ENCODE measurements at regions not wholly inside any gene's neighbourhood (a gene's known extent, or its start where the extent isn't known, plus 50 kb on each side); places are given as distances from the start of the nearest gene placed in this dataset.

- TF ChIP-seq CTCF (IDR thresholded peaks at IDR 0.05; ENCODE audit: poor library complexity) (no peak), EZH2phosphoT487 (IDR thresholded peaks at IDR 0.05; ENCODE audit: low read depth, severe bottlenecking, unreplicated experiment) (no peak)
These were observed 81.6 kb upstream of the SNAP25 start for GRCh38 chr20:10137032-10137431.
